Osteoblast (primary cell): ENCODE measurements at regions not wholly inside any gene's neighbourhood (a gene's known extent, or its start where the extent isn't known, plus 50 kb on each side); places are given as distances from the start of the nearest gene placed in this dataset.

Experiments
- DNase-seq: peaks from one replicate; pipeline ENCODE4 v3.0.0; 2011; ENCODE audit warnings: low spot score, mixed read lengths; ENCODE audit not compliant: insufficient read length; ENCODE audit errors: missing footprints
- H2AFZ ChIP-seq: 2 replicates; pipeline ENCODE4 v1.6.0; 2011; ENCODE audit warnings: mild to moderate bottlenecking, low read length
- H3K27ac ChIP-seq: 2 replicates; pipeline ENCODE4 v1.5.1; 2011; ENCODE audit warnings: mild to moderate bottlenecking, low read depth, low read length, moderate library complexity
- H3K27me3 ChIP-seq: 2 replicates; pipeline ENCODE4 v1.6.0; 2012; ENCODE audit warnings: mild to moderate bottlenecking, control low read depth, inconsistent platforms, low read length, moderate library complexity; ENCODE audit not compliant: insufficient read depth
- H3K36me3 ChIP-seq: 2 replicates; pipeline ENCODE4 v1.5.1; 2011; ENCODE audit warnings: mild to moderate bottlenecking, low read length, control low read depth, moderate library complexity; ENCODE audit not compliant: insufficient read depth
- H3K4me1 ChIP-seq: 2 replicates; pipeline ENCODE4 v1.5.1; 2011; ENCODE audit warnings: mild to moderate bottlenecking, low read length, control low read depth, moderate library complexity; ENCODE audit not compliant: insufficient read depth
- H3K4me2 ChIP-seq: 2 replicates; pipeline ENCODE4 v1.6.0; 2011; ENCODE audit warnings: mild to moderate bottlenecking, low read length; ENCODE audit not compliant: insufficient read depth
- H3K4me3 ChIP-seq: fragments of 200-600 bp; sonication (generic); 3 replicates; pipeline ENCODE4 v1.5.1; 2012; ENCODE audit warnings: mild to moderate bottlenecking, low read length, inconsistent platforms; ENCODE audit not compliant: insufficient read depth
- H3K79me2 ChIP-seq: 2 replicates; pipeline ENCODE4 v1.6.0; 2012; ENCODE audit warnings: mild to moderate bottlenecking, low read length, control low read depth, inconsistent platforms; ENCODE audit not compliant: insufficient read depth
- H3K9me3 ChIP-seq: 2 replicates; pipeline ENCODE4 v1.5.1; 2011; ENCODE audit warnings: low read depth, low read length, control low read depth
- H4K20me1 ChIP-seq: 2 replicates; pipeline ENCODE4 v1.6.0; 2012; ENCODE audit warnings: mild to moderate bottlenecking, low read length, control low read depth; ENCODE audit not compliant: insufficient read depth
- TF ChIP-seq, protein P1 (sequence below): IDR thresholded peaks from 2 replicates; pipeline ENCODE4 v1.5.1; 2011; ENCODE audit warnings: mild to moderate bottlenecking, low read depth, low read length, moderate library complexity; ENCODE audit errors: extremely low read depth

- H3K4me1 ChIP-seq, result no peaks in the 10 kb centered on the region
- TF ChIP-seq, protein P1, sequence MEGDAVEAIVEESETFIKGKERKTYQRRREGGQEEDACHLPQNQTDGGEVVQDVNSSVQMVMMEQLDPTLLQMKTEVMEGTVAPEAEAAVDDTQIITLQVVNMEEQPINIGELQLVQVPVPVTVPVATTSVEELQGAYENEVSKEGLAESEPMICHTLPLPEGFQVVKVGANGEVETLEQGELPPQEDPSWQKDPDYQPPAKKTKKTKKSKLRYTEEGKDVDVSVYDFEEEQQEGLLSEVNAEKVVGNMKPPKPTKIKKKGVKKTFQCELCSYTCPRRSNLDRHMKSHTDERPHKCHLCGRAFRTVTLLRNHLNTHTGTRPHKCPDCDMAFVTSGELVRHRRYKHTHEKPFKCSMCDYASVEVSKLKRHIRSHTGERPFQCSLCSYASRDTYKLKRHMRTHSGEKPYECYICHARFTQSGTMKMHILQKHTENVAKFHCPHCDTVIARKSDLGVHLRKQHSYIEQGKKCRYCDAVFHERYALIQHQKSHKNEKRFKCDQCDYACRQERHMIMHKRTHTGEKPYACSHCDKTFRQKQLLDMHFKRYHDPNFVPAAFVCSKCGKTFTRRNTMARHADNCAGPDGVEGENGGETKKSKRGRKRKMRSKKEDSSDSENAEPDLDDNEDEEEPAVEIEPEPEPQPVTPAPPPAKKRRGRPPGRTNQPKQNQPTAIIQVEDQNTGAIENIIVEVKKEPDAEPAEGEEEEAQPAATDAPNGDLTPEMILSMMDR, result no peak
These were observed 545.3 kb downstream of the TAF11L14 start for GRCh38 chr5:18179579-18179978.

DNA sequence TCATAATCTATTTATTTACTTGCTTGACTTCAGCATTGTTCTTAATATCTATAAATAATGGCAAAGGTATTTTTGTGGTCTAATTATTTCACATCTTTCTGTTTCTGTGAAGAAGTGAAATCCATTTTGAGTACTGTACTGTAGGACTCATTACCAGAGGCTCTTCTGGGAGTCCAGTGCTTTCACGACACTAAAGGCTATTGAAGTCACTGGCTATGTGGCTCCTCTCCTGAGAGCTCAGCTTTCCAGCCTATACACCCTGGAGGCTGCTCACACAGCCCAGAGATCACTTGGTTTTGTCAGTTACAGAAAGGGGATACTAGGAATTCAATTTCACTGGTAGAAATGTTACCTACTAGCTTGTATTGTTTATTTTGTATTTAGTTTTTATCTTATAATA is 547.3 kb downstream of the TAF11L14 start:
- no peak for DNase-seq
- H3K4me3 ChIP-seq, result no peak overlapping the region
- no peak overlapping the region for H3K27ac ChIP-seq

More at GRCh38 chr5:18179579-18179978, 545.3 kb downstream of the TAF11L14 start:
- Histone ChIP-seq H3K4me2 (no peak overlapping the region), H3K36me3 (no peaks in the 10 kb centered on the region), H3K27me3 (no peaks in the 10 kb centered on the region), H2AFZ (no peak overlapping the region), H4K20me1 (no peaks in the 10 kb centered on the region), H3K79me2 (no peaks in the 10 kb centered on the region), H3K4me3 (no peak overlapping the region), H3K27ac (no peak overlapping the region), H3K9me3 (no peaks in the 10 kb centered on the region)
- no peak for DNase-seq

DNA sequence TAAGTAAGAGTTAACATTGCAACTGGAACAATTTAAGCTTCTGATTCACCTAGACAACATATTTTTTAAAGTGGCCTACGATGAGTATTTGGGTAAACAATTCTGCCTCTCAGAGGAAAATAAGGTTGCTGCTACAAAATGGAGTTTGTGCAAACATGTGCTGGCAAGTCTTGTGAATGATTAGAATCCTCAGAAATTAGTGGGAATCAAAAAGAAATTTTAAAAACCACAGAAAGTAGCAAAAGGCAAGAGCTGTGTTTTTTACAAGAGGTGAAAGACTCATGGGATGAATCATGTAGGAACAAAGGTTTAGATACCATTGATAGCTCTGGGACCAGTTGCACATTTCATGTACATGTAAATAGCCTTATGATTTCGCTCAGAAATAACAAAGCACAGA is 561.6 kb downstream of the TAF11L14 start:
- DNase-seq, result no peak
- Histone ChIP-seq H2AFZ (no peak overlapping the region), H3K4me2 (no peak overlapping the region), H3K27me3 (no peaks in the 10 kb centered on the region), H3K4me1 (no peaks in the 10 kb centered on the region), H3K36me3 (no peaks in the 10 kb centered on the region), H3K9me3 (peaks cover 9% of the 10 kb centered on the region), H4K20me1 (no peaks in the 10 kb centered on the region), H3K4me3 (no peak overlapping the region), H3K27ac (no peak overlapping the region), H3K79me2 (no peaks in the 10 kb centered on the region)
- TF ChIP-seq, protein P1, result no peak

More for the DNA sequence above, 547.3 kb downstream of the TAF11L14 start:
- Histone ChIP-seq H3K36me3 (no peaks in the 10 kb centered on the region), H3K79me2 (no peaks in the 10 kb centered on the region), H3K4me1 (no peaks in the 10 kb centered on the region), H3K4me2 (no peak overlapping the region), H2AFZ (no peak overlapping the region), H4K20me1 (no peaks in the 10 kb centered on the region), H3K9me3 (no peaks in the 10 kb centered on the region), H3K27me3 (no peaks in the 10 kb centered on the region)
- TF ChIP-seq, protein P1, result no peak

GRCh38 chr5:18197734-18198133 is 563.5 kb downstream of the TAF11L14 start:
- no peak overlapping the region for H3K4me2 ChIP-seq
- H2AFZ ChIP-seq, result no peak overlapping the region

More at GRCh38 chr5:18197734-18198133, 563.5 kb downstream of the TAF11L14 start:
- no peaks in the 10 kb centered on the region for H3K27me3 ChIP-seq
- no peaks in the 10 kb centered on the region for H3K79me2 ChIP-seq
- TF ChIP-seq, protein P1, result no peak
- H4K20me1 ChIP-seq, result no peaks in the 10 kb centered on the region
- no peaks in the 10 kb centered on the region for H3K36me3 ChIP-seq
- no peaks in the 10 kb centered on the region for H3K4me1 ChIP-seq
- no peak overlapping the region for H3K4me3 ChIP-seq
- no peak for DNase-seq
- peaks cover 2% of the 10 kb centered on the region for H3K9me3 ChIP-seq
- H3K27ac ChIP-seq, result no peak overlapping the region
